ENCODE measurements at regions not wholly inside any gene's neighbourhood (a gene's known extent, or its start where the extent isn't known, plus 50 kb on each side); places are given as distances from the start of the nearest gene placed in this dataset.

GRCh38 chr17:73783945-73784603 lies 139.8 kb upstream of the SDK2 start:
- ChIA-PET POLR2A (interaction anchor here (0.7 kb wide), 1 partner anchor 211 kb away, joined by 3 read pairs; no protein-coding TSS in a partner anchor), CTCF (no interaction called here)
- no peak for TF ChIP-seq CTCF (IDR thresholded peaks at IDR 0.05; ENCODE audit: unreplicated experiment)
- intact Hi-C loops (cut with micrococcal nuclease), result no loop called here
- Mint-ChIP-seq H3K4me1 (ENCODE audit: insufficient read depth, unreplicated experiment) (peaks cover 4% of the 10 kb centered on the region), H3K36me3 (ENCODE audit: insufficient read depth, unreplicated experiment) (peaks cover 5% of the 10 kb centered on the region), H3K27ac (ENCODE audit: low read depth, unreplicated experiment) (no peak overlapping the region), H3K4me3 (ENCODE audit: unreplicated experiment) (no peak overlapping the region), H3K9me3 (ENCODE audit: unreplicated experiment) (no peaks in the 10 kb centered on the region), H3K27me3 (ENCODE audit: insufficient read depth, unreplicated experiment) (peaks cover 71% of the 10 kb centered on the region)
- DNase-seq (ENCODE audit: unreplicated experiment), result no peak
- no TSS peak for BruUV-seq (replicated peaks)

GRCh38 chr17:73785496-73785895 lies 141.3 kb upstream of the SDK2 start:
- Mint-ChIP-seq H3K36me3 (ENCODE audit: insufficient read depth, unreplicated experiment) (no peaks in the 10 kb centered on the region), H3K9me3 (ENCODE audit: unreplicated experiment) (no peaks in the 10 kb centered on the region), H3K27ac (ENCODE audit: low read depth, unreplicated experiment) (no peak overlapping the region), H3K27me3 (ENCODE audit: insufficient read depth, unreplicated experiment) (peaks cover 71% of the 10 kb centered on the region), H3K4me1 (ENCODE audit: insufficient read depth, unreplicated experiment) (peaks cover 4% of the 10 kb centered on the region), H3K4me3 (ENCODE audit: unreplicated experiment) (no peak overlapping the region)
- intact Hi-C loops (cut with micrococcal nuclease), result no loop called here
- no peak for TF ChIP-seq CTCF (IDR thresholded peaks at IDR 0.05; ENCODE audit: unreplicated experiment)
- BruUV-seq (replicated peaks), result no TSS peak
- DNase-seq (ENCODE audit: unreplicated experiment), result no peak
- ChIA-PET CTCF (interaction anchor here (1.1 kb wide), 1 partner anchor 198 kb away, joined by 6 read pairs; no protein-coding TSS in a partner anchor), POLR2A (interaction anchor here (1.3 kb wide), 1 partner anchor 11 kb away, joined by 7 read pairs; no protein-coding TSS in a partner anchor)

- no peak for TF ChIP-seq CTCF (IDR thresholded peaks at IDR 0.05; ENCODE audit: unreplicated experiment)
- peaks cover 4% of the 10 kb centered on the region for H3K4me1 Mint-ChIP-seq (ENCODE audit: insufficient read depth, unreplicated experiment)
- DNase-seq (ENCODE audit: unreplicated experiment), result no peak
- no peak overlapping the region for H3K4me3 Mint-ChIP-seq (ENCODE audit: unreplicated experiment)
- peaks cover 66% of the 10 kb centered on the region for H3K27me3 Mint-ChIP-seq (ENCODE audit: insufficient read depth, unreplicated experiment)
- no TSS peak for BruUV-seq (replicated peaks)
- no peaks in the 10 kb centered on the region for H3K9me3 Mint-ChIP-seq (ENCODE audit: unreplicated experiment)
- no peak overlapping the region for H3K27ac Mint-ChIP-seq (ENCODE audit: low read depth, unreplicated experiment)
- ChIA-PET CTCF (interaction anchor here (1.1 kb wide), 1 partner anchor 199 kb away, joined by 6 read pairs; no protein-coding TSS in a partner anchor), POLR2A (interaction anchor here (1.3 kb wide), 1 partner anchor 10 kb away, joined by 7 read pairs; no protein-coding TSS in a partner anchor)
- intact Hi-C loops (cut with micrococcal nuclease), result no loop called here
- no peaks in the 10 kb centered on the region for H3K36me3 Mint-ChIP-seq (ENCODE audit: insufficient read depth, unreplicated experiment)
Observed at GRCh38 chr17:73785958-73786743, 141.9 kb upstream of the SDK2 start.
